Epithelial cell of proximal tubule (primary cell): ENCODE measurements at regions not wholly inside any gene's neighbourhood (a gene's known extent, or its start where the extent isn't known, plus 50 kb on each side); places are given as distances from the start of the nearest gene placed in this dataset.
"Not testable (repeated sequence)": the region's sequence is repeated elsewhere in the genome, so short reads cannot be mapped to it uniquely, and the experiment has no call there.

Experiments
- DNase-seq: peaks from one replicate; pipeline ENCODE4 v3.0.0-alpha.2; 2011; ENCODE audit warnings: low read depth
- H3K4me3 ChIP-seq: 2 replicates; pipeline ENCODE4 v1.5.1; 2011; ENCODE audit warnings: low read depth, mild to moderate bottlenecking, low read length
- CTCF ChIP-seq: conservative IDR thresholded peaks from 2 replicates; pipeline ENCODE4 v1.5.1; 2012; ENCODE audit warnings: low read depth, mild to moderate bottlenecking, low read length

DNA sequence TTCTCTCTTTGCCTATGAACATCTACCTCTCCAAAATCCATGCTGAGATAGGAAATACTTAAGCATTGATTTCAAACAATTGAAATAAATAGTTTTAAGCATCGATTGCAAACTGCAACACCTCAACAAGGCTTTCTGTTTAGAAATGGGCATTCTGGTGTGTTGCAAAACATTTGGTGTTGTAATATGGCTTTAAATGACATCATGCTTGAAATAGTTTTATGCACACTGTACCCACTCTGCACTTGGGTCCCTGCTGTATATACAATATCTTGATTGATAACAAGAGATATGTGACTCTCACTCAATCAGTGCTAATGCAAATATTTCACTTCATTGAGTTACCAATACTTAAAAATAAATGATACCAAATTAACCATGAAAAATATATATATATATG lies 964.9 kb upstream of the GRIA3 start:
- TF ChIP-seq CTCF, result no peak
- H3K4me3 ChIP-seq, result no peak overlapping the region
- no peak for DNase-seq

- no peak for TF ChIP-seq CTCF
- DNase-seq, result no peak
- no peak overlapping the region for H3K4me3 ChIP-seq
Measured at GRCh38 chrX:122219735-122220134, 964.3 kb upstream of the GRIA3 start.

DNA sequence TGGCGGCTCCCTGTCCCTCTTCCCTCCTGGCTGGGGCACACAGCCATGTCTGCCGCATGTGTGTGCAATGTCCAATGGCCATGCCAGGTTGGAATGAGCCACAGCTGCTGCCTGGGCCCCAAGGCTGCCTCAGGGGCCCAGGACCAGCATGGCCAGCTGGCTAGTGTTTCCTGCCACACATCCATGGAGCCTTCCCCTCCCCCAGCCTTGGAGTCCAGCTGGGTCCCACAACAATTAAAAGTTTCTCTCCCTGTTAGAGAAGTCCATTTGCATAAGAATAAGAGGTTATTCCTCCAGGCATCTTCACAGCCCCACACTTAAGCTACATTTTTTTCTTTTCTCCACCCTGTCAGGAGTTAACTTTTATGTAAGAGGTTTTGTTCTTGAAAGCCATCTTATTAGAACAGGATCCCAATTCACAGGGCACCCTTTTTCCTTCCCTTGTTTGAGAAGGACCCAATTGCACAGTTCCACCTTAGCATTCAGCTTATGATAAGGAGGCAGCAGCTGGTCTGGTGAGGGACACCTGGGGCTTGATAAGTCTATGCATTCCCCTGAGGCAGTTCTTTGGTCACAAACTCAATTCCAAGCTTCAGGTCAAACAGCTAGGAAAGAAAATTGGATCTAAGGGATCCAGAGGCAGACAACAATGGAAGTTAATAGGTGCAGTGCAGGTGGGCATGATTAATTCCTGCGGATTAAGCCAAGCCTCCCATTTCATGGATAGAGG lies 963.3 kb upstream of the GRIA3 start:
- DNase-seq, result no peak
- H3K4me3 ChIP-seq, result no peak overlapping the region
- TF ChIP-seq CTCF, result no peak

DNA sequence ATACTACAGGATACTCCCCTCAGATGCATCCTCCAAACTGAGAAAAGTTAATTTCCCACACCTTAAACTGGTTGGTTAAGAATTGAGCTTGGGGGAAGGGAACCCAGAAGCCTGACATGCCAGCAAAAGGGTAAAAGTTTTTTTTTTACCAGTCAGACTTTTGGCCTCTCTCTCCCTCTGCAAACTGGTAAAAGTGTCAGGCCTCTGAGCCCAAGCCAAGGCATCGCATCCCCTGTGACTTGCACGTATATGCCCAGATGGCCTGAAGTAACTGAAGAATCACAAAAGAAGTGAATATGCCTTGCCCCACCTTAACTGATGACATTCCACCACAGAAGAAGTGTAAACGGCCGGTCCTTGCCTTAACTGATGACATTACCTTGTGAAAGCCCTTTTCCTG lies 962.3 kb upstream of the GRIA3 start:
- not testable (repeated sequence) for DNase-seq

DNA sequence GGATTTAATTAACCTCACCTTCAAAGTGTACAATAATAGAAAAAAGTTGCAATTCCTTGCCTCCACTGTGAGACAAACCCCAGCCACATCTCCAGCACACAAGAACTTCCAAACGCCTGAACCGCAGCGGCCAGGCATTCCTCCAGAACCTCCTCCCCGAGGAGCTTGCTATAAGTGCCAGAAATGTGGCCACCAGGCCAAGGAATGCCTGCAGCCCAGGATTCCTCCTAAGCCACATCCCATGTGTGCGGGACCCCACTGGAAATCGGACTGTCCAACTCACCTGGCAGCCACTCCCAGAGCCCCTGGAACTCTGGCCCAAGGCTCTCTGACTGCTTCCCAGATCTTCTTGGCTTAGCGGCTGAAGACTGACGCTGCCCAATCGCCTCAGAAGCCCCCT lies 959.9 kb upstream of the GRIA3 start:
- not testable (repeated sequence) for DNase-seq, H3K4me3 ChIP-seq

More for the DNA sequence above, 962.3 kb upstream of the GRIA3 start:
- not testable (repeated sequence) for H3K4me3 ChIP-seq

DNA sequence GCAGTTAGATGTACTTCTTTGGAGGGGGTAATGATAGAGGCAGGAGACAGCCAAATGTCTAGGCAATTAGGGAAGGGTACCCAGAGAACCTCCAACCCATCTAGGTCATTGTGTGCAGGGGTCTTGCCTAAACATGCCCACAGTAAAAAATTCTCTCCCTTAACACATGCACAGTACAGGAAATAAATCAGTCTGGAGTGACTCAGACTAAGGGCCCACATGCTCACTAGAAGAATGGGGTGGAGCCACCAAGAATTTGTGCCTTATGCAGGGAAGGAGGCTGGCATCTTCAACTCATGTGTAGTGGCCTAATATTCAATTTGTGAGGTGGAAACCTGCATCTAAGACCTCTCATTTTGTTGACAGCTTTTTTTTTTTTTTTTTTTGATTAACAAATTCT lies 945.3 kb upstream of the GRIA3 start:
- no peak for DNase-seq
- H3K4me3 ChIP-seq, result no peak overlapping the region
- no peak for TF ChIP-seq CTCF

DNA sequence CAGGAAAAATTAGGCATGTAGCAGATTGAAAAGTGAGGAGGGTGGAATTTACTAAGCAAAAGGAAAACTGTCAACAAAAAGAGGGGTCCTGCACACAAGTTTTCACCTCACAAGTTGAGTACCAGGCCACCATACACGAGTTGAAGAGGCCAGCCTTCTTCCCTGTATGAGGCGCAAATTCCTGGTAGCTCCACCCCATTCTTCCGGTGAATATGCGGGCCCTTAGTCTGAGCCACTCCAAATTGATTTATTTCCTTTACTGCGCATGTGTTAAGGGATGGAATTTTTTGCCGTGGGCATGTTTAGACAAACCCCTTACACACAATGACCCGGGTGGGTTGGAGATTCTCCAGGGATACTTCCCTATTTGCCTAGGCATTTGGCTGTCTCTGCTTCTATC lies 942.1 kb upstream of the GRIA3 start:
- H3K4me3 ChIP-seq, result no peak overlapping the region
- TF ChIP-seq CTCF, result no peak
- DNase-seq, result no peak

GRCh38 chrX:122244080-122244479 lies 940.0 kb upstream of the GRIA3 start:
- H3K4me3 ChIP-seq, result no peak overlapping the region
- no peak for TF ChIP-seq CTCF
- no peak for DNase-seq
